ENCODE measurements at regions not wholly inside any gene's neighbourhood (a gene's known extent, or its start where the extent isn't known, plus 50 kb on each side); places are given as distances from the start of the nearest gene placed in this dataset.

DNA sequence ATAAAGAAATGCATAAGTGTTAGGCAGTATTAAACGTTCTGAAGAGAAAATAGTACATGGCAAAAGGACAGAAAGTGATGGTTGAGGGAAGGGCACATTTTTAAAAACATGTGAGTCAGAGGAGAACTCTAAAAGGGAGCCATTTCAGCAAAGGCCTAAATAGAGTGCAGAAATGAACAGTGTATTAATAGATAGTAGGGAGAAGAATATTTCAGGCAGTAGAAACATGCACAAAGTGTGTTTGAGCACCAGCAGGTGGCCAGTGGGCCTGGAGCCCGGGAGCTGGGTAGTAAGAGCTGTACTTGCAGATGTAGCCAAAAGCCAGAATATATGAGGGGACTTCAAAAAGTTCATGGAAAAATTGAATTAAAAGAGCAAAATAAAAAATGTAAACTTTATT lies 288.1 kb upstream of the FIGN start:
- CTCF ChIA-PET, result no interaction called here
- POLR2A ChIA-PET, result no interaction called here
- Histone ChIP-seq H3K9ac (no peak overlapping the region), H3K36me3 (replicated peaks in 1 of 2; ENCODE audit: control insufficient read depth in 1 of 2, insufficient read depth in 2 of 2, low read length in 1 of 2) (no peaks in the 10 kb centered on the region), H3K4me2 (no peak overlapping the region), H3K9me2 (no peaks in the 10 kb centered on the region), H3F3A (replicated peaks; ENCODE audit: insufficient read depth) (no peaks in the 10 kb centered on the region), H4K20me1 (ENCODE audit: insufficient read depth) (no peaks in the 10 kb centered on the region), H3K9me3 (no peaks in the 10 kb centered on the region), H3K79me2 (ENCODE audit: insufficient read depth) (no peaks in the 10 kb centered on the region), H3K4me1 (ENCODE audit: control insufficient read depth in 1 of 2, insufficient read depth in 2 of 2, low read depth in 1 of 2, low read length in 1 of 2) (no peaks in the 10 kb centered on the region), H3K27me3 (ENCODE audit: insufficient read depth) (no peaks in the 10 kb centered on the region), H3K4me3 (ENCODE audit: low read depth in 2 of 2, low read length in 1 of 2) (no peak overlapping the region), H2AFZ (ENCODE audit: low read depth) (no peak overlapping the region), H3K27ac (ENCODE audit: low read depth in 2 of 2, low read length in 1 of 2) (no peak overlapping the region)
- WGBS (ENCODE audit: low lambda C conversion rate), result 26% methylated on average over 2 of the region's 2 CpGs
- no peak for DNase-seq
- TF ChIP-seq TAF1 (IDR thresholded peaks at IDR 0.05; ENCODE audit: borderline replicate concordance, low read depth, low read length) (no peak), JUND (IDR thresholded peaks at IDR 0.05) (no peak), RFX5 (IDR thresholded peaks at IDR 0.05; ENCODE audit: low read length) (no peak), PBX3 (IDR thresholded peaks at IDR 0.05) (no peak), GABPA (IDR thresholded peaks at IDR 0.05; ENCODE audit: low read depth) (no peak)

GRCh38 chr2:164015328-164016123 lies 279.7 kb upstream of the FIGN start:
- H2AFZ ChIP-seq (ENCODE audit: low read depth), result no peak overlapping the region

DNA sequence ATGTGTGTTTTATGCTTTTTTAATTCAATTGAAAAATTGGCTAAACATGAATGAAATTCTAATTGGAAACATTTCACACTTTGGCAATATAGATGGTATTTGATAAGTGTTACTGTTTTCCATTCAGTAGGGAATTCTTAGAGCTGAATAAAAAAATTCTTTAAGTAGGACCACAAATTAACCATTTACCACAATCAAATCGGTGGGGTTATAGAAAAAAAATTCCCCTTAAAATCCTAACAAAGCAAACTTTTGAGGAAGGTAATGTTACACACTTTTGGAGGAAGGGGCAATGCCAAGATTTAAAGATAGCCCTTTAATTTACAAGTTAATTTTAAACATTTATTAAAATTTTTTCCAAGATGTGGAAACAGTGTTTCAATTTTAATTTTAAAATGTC lies 279.0 kb upstream of the FIGN start:
- Histone ChIP-seq H3K27ac (ENCODE audit: low read depth in 2 of 2, low read length in 1 of 2) (no peak overlapping the region), H3K4me3 (ENCODE audit: low read depth in 2 of 2, low read length in 1 of 2) (no peak overlapping the region)
- WGBS (ENCODE audit: low lambda C conversion rate), result 57% methylated on average over 1 of the region's 1 CpG
- no peak for TF ChIP-seq RAD21 (IDR thresholded peaks at IDR 0.05; ENCODE audit: low read length)
- no peak for TF ChIP-seq FOSL2 (IDR thresholded peaks at IDR 0.05; ENCODE audit: borderline replicate concordance, low read depth)
- TF ChIP-seq, protein P1, sequence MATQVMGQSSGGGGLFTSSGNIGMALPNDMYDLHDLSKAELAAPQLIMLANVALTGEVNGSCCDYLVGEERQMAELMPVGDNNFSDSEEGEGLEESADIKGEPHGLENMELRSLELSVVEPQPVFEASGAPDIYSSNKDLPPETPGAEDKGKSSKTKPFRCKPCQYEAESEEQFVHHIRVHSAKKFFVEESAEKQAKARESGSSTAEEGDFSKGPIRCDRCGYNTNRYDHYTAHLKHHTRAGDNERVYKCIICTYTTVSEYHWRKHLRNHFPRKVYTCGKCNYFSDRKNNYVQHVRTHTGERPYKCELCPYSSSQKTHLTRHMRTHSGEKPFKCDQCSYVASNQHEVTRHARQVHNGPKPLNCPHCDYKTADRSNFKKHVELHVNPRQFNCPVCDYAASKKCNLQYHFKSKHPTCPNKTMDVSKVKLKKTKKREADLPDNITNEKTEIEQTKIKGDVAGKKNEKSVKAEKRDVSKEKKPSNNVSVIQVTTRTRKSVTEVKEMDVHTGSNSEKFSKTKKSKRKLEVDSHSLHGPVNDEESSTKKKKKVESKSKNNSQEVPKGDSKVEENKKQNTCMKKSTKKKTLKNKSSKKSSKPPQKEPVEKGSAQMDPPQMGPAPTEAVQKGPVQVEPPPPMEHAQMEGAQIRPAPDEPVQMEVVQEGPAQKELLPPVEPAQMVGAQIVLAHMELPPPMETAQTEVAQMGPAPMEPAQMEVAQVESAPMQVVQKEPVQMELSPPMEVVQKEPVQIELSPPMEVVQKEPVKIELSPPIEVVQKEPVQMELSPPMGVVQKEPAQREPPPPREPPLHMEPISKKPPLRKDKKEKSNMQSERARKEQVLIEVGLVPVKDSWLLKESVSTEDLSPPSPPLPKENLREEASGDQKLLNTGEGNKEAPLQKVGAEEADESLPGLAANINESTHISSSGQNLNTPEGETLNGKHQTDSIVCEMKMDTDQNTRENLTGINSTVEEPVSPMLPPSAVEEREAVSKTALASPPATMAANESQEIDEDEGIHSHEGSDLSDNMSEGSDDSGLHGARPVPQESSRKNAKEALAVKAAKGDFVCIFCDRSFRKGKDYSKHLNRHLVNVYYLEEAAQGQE (IDR thresholded peaks at IDR 0.05; ENCODE audit: low read depth, low read length), result no peak
- no peak for TF ChIP-seq TEAD4 (IDR thresholded peaks at IDR 0.05; ENCODE audit: borderline replicate concordance, insufficient read depth)
- TF ChIP-seq NFIC (IDR thresholded peaks at IDR 0.05; ENCODE audit: borderline replicate concordance), result no peak
- no peak for TF ChIP-seq MEF2A (IDR thresholded peaks at IDR 0.05; ENCODE audit: borderline replicate concordance, low read depth)
- TF ChIP-seq CHD2 (IDR thresholded peaks at IDR 0.05; ENCODE audit: low read length, partially characterized antibody), result no peak
- no peak for TF ChIP-seq EZH2phosphoT487 (IDR thresholded peaks at IDR 0.05; ENCODE audit: borderline replicate concordance, low read depth)
- no peak for TF ChIP-seq GATA2 (CRISPR knock-in tag; IDR thresholded peaks at IDR 0.05)
- no peak for TF ChIP-seq TCF12 (IDR thresholded peaks at IDR 0.05)
- TF ChIP-seq RFX5 (IDR thresholded peaks at IDR 0.05; ENCODE audit: low read length), result no peak
- no peak for TF ChIP-seq FOXM1 (IDR thresholded peaks at IDR 0.05; ENCODE audit: low read depth)

More at GRCh38 chr2:164015328-164016123, 279.7 kb upstream of the FIGN start:
- Histone ChIP-seq H3K9ac (no peak overlapping the region), H3K4me2 (no peak overlapping the region), H3K36me3 (replicated peaks in 1 of 2; ENCODE audit: control insufficient read depth in 1 of 2, insufficient read depth in 2 of 2, low read length in 1 of 2) (no peaks in the 10 kb centered on the region), H4K20me1 (ENCODE audit: insufficient read depth) (no peaks in the 10 kb centered on the region), H3F3A (replicated peaks; ENCODE audit: insufficient read depth) (no peaks in the 10 kb centered on the region), H3K4me1 (ENCODE audit: control insufficient read depth in 1 of 2, insufficient read depth in 2 of 2, low read depth in 1 of 2, low read length in 1 of 2) (no peaks in the 10 kb centered on the region; a peak in 1 of 4 replicates), H3K27ac (ENCODE audit: low read depth in 2 of 2, low read length in 1 of 2) (no peak overlapping the region), H3K9me3 (no peaks in the 10 kb centered on the region), H3K4me3 (ENCODE audit: low read depth in 2 of 2, low read length in 1 of 2) (no peak overlapping the region), H3K27me3 (ENCODE audit: insufficient read depth) (no peaks in the 10 kb centered on the region), H3K9me2 (no peaks in the 10 kb centered on the region), H3K79me2 (ENCODE audit: insufficient read depth) (no peaks in the 10 kb centered on the region)
- CTCF ChIA-PET, result no interaction called here
- DNase-seq, result no peak
- POLR2A ChIA-PET, result no interaction called here
- TF ChIP-seq FOSL2 (IDR thresholded peaks at IDR 0.05; ENCODE audit: borderline replicate concordance, low read depth) (no peak), MEF2A (IDR thresholded peaks at IDR 0.05; ENCODE audit: borderline replicate concordance, low read depth) (no peak), RCOR1 (IDR thresholded peaks at IDR 0.05; ENCODE audit: low read length) (no peak), JUND (IDR thresholded peaks at IDR 0.05) (no peak), RXRA (IDR thresholded peaks at IDR 0.05; ENCODE audit: borderline replicate concordance, low read depth) (no peak), RFX5 (IDR thresholded peaks at IDR 0.05; ENCODE audit: low read length) (no peak), TEAD4 (IDR thresholded peaks at IDR 0.05; ENCODE audit: borderline replicate concordance, insufficient read depth) (no peak), NFIC (IDR thresholded peaks at IDR 0.05; ENCODE audit: borderline replicate concordance) (no peak), ELF1 (IDR thresholded peaks at IDR 0.05) (no peak), RAD21 (IDR thresholded peaks at IDR 0.05; ENCODE audit: low read length) (no peak)
- 71% methylated on average over 12 of the region's 12 CpGs for WGBS (ENCODE audit: low lambda C conversion rate)

More for the DNA sequence above, 279.0 kb upstream of the FIGN start:
- Histone ChIP-seq H4K20me1 (ENCODE audit: insufficient read depth) (no peaks in the 10 kb centered on the region), H3K4me2 (no peak overlapping the region), H3F3A (replicated peaks; ENCODE audit: insufficient read depth) (no peaks in the 10 kb centered on the region), H3K36me3 (replicated peaks in 1 of 2; ENCODE audit: control insufficient read depth in 1 of 2, insufficient read depth in 2 of 2, low read length in 1 of 2) (no peaks in the 10 kb centered on the region), H3K4me1 (ENCODE audit: control insufficient read depth in 1 of 2, insufficient read depth in 2 of 2, low read depth in 1 of 2, low read length in 1 of 2) (no peaks in the 10 kb centered on the region; a peak in 2 of 4 replicates), H3K9ac (no peak overlapping the region), H3K79me2 (ENCODE audit: insufficient read depth) (no peaks in the 10 kb centered on the region), H3K9me2 (no peaks in the 10 kb centered on the region), H3K9me3 (no peaks in the 10 kb centered on the region), H3K27me3 (ENCODE audit: insufficient read depth) (no peaks in the 10 kb centered on the region), H2AFZ (ENCODE audit: low read depth) (no peak overlapping the region)
- ChIA-PET POLR2A (no interaction called here), CTCF (no interaction called here)
- no peak for DNase-seq

Data from SK-N-SH (cell line).